ENCODE measurements at regions not wholly inside any gene's neighbourhood (a gene's known extent, or its start where the extent isn't known, plus 50 kb on each side); places are given as distances from the start of the nearest gene placed in this dataset.

DNA sequence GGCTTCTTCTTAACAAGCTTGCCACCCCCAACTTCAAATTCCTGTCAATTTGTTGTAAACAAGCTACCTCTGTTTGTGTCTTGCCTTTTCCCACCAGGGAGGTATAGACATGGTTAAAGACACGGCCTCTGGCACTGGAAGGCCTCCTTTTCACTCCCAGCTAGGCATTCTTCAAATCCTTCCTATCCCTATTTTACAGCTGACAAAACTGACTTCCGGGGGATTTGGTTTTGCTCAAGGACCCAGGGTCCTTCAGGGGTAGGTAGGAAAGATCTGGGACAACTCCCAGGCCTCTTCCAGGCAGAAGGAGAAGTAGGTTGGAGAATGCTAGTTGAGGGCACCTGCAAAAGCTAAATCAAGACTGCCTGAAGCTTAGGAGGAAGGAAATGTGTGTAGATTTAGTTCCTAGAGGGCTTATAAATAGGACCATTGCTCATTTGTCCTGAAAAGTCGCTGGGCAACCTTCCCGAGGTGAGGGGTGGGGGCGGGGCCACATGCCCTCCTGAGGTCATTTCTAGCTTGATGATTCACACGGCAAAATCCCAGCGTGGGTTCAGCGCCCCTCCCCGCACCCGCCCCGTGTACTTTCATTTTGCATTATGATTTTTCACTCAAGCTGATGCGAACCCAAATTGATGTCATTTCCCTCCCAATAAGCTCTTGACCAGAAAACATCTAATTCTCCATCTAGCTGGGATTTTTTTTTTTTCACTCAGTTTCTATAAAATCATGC is 365.5 kb downstream of the SHQ1 start (continued):
- no peak for TF ChIP-seq RNF2 (IDR thresholded peaks at IDR 0.05; ENCODE audit: borderline replicate concordance, low read depth, low read length, missing control alignments, poor library complexity, severe bottlenecking)
- no peak for TF ChIP-seq SUZ12 (IDR thresholded peaks at IDR 0.05; ENCODE audit: low read length)
- no peak for TF ChIP-seq GTF2F1 (IDR thresholded peaks at IDR 0.05; ENCODE audit: borderline replicate concordance, low read depth, low read length)
- no peak for TF ChIP-seq BRCA1 (IDR thresholded peaks at IDR 0.05; ENCODE audit: low read depth, low read length)
- no peak for TF ChIP-seq EGR1 (IDR thresholded peaks at IDR 0.05; ENCODE audit: borderline replicate concordance, low read depth, low read length)
- TF ChIP-seq, protein P1, sequence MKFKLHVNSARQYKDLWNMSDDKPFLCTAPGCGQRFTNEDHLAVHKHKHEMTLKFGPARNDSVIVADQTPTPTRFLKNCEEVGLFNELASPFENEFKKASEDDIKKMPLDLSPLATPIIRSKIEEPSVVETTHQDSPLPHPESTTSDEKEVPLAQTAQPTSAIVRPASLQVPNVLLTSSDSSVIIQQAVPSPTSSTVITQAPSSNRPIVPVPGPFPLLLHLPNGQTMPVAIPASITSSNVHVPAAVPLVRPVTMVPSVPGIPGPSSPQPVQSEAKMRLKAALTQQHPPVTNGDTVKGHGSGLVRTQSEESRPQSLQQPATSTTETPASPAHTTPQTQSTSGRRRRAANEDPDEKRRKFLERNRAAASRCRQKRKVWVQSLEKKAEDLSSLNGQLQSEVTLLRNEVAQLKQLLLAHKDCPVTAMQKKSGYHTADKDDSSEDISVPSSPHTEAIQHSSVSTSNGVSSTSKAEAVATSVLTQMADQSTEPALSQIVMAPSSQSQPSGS (IDR thresholded peaks at IDR 0.05; ENCODE audit: low read length), result no peak
- TF ChIP-seq RAD21 (IDR thresholded peaks at IDR 0.05 in 1 of 2, conservative IDR thresholded peaks at IDR 0.05 in 1 of 2; ENCODE audit: low read depth in 2 of 2, low read length in 2 of 2), result no peak
- no peak for TF ChIP-seq SP2 (IDR thresholded peaks at IDR 0.05; ENCODE audit: low read length)
- no peak for TF ChIP-seq MAFK (IDR thresholded peaks at IDR 0.05; ENCODE audit: low read depth, low read length)
- TF ChIP-seq CHD2 (IDR thresholded peaks at IDR 0.05; ENCODE audit: low read length), result no peak
- TF ChIP-seq ZNF274 (IDR thresholded peaks at IDR 0.05; ENCODE audit: borderline replicate concordance, extremely low read depth, low read length), result no peak

Measured in H1 (cell line).